MM.1S (cell line): ENCODE measurements at regions not wholly inside any gene's neighbourhood (a gene's known extent, or its start where the extent isn't known, plus 50 kb on each side); places are given as distances from the start of the nearest gene placed in this dataset.

Experiments used
- DNase-seq: peaks from one replicate; pipeline ENCODE4 v3.0.0-alpha.2; 2015
- H2AFZ ChIP-seq: fragments of 300-600 bp; sonication (generic); 2 replicates; pipeline ENCODE4 v1.6.0; 2016; ENCODE audit warnings: antibody characterized with exemption, low read length
- H3F3A ChIP-seq: fragments of 300-600 bp; sonication (generic); 2 replicates; pipeline ENCODE4 v1.6.1; 2016; ENCODE audit warnings: mild to moderate bottlenecking, antibody characterized with exemption, low read length, moderate library complexity, mixed read lengths; ENCODE audit not compliant: insufficient read depth
- H3K27ac ChIP-seq: fragments of 300-600 bp; sonication (generic); 2 replicates; pipeline ENCODE4 v1.5.1; 2016; ENCODE audit warnings: mild to moderate bottlenecking, low read length
- H3K27me3 ChIP-seq: fragments of 300-600 bp; sonication (generic); replicated peaks from 2 replicates; pipeline ENCODE4 v1.6.0; 2016; ENCODE audit warnings: low read length; ENCODE audit not compliant: insufficient read depth
- H3K36me3 ChIP-seq: fragments of 300-600 bp; sonication (generic); replicated peaks from 2 replicates; pipeline ENCODE4 v1.6.1; 2016; ENCODE audit warnings: mild to moderate bottlenecking, low read length, mixed read lengths; ENCODE audit not compliant: insufficient read depth
- H3K4me1 ChIP-seq: fragments of 300-600 bp; sonication (generic); 2 replicates; pipeline ENCODE4 v1.6.1; 2016; ENCODE audit warnings: low read length, mixed read lengths
- H3K4me2 ChIP-seq: fragments of 300-600 bp; sonication (generic); 2 replicates; pipeline ENCODE4 v1.6.0; 2016; ENCODE audit warnings: low read depth, low read length
- H3K4me3 ChIP-seq: fragments of 300-600 bp; sonication (generic); 2 replicates; pipeline ENCODE4 v1.5.1; 2016; ENCODE audit warnings: low read length, mixed read lengths
- H3K79me2 ChIP-seq: fragments of 300-600 bp; sonication (generic); 2 replicates; pipeline ENCODE4 v1.6.1; 2016; ENCODE audit warnings: mixed run types, low read length, mixed read lengths
- H3K9ac ChIP-seq: fragments of 300-600 bp; sonication (generic); 2 replicates; pipeline ENCODE4 v1.6.1; 2016; ENCODE audit warnings: low read length, mixed read lengths
- H3K9me2 ChIP-seq: fragments of 300-600 bp; sonication (generic); replicated peaks from 2 replicates; pipeline ENCODE4 v1.6.1; 2016; ENCODE audit warnings: mild to moderate bottlenecking, low read length, mixed read lengths; ENCODE audit not compliant: insufficient read depth
- H3K9me3 ChIP-seq: fragments of 300-600 bp; sonication (generic); replicated peaks from 2 replicates; pipeline ENCODE4 v1.6.1; 2016; ENCODE audit warnings: mild to moderate bottlenecking, low read length, mixed read lengths; ENCODE audit not compliant: insufficient read depth
- H4K20me1 ChIP-seq: fragments of 300-600 bp; sonication (generic); 2 replicates; pipeline ENCODE4 v1.6.1; 2016; ENCODE audit warnings: mild to moderate bottlenecking, low read length, moderate library complexity, mixed read lengths; ENCODE audit not compliant: insufficient read depth
- CTCF ChIP-seq: fragments of 300-600 bp; sonication (generic); IDR thresholded peaks from 2 replicates; pipeline ENCODE4 v1.5.1; 2016; ENCODE audit warnings: antibody characterized with exemption, low read length, mixed read lengths
- EZH2 ChIP-seq: fragments of 300-600 bp; sonication (generic); optimal IDR thresholded peaks from 2 replicates; pipeline ENCODE3; 2017; ENCODE audit warnings: low read depth, mild to moderate bottlenecking, antibody characterized with exemption, low read length, mixed read lengths
- EZH2phosphoT487 ChIP-seq: fragments of 300-600 bp; sonication (generic); IDR thresholded peaks from 2 replicates; pipeline ENCODE4 v1.6.1; 2018; ENCODE audit warnings: antibody characterized with exemption, low read length

- H2AFZ ChIP-seq = no peak overlapping the region
These were observed 116.1 kb upstream of the ZNF366 start for GRCh38 chr5:72623323-72623722.

GRCh38 chr5:72622170-72622760, 115.1 kb upstream of the ZNF366 start:
- H3K9me3 ChIP-seq = no peaks in the 10 kb centered on the region
- no peaks in the 10 kb centered on the region for H3K4me1 ChIP-seq
- TF ChIP-seq EZH2 (no peak), EZH2phosphoT487 (no peak), CTCF (no peak)
- no peak overlapping the region for H3K9ac ChIP-seq
- H3K27me3 ChIP-seq = no peaks in the 10 kb centered on the region
- no peaks in the 10 kb centered on the region for H4K20me1 ChIP-seq
- no peak overlapping the region for H3K4me2 ChIP-seq
- H3F3A ChIP-seq = no peaks in the 10 kb centered on the region
- H3K9me2 ChIP-seq = no peaks in the 10 kb centered on the region
- H3K27ac ChIP-seq = no peak overlapping the region
- H3K4me3 ChIP-seq = no peak overlapping the region
- DNase-seq = no peak
- H3K79me2 ChIP-seq = no peaks in the 10 kb centered on the region
- H3K36me3 ChIP-seq = no peaks in the 10 kb centered on the region
- H2AFZ ChIP-seq = no peak overlapping the region

More at GRCh38 chr5:72623323-72623722, 116.1 kb upstream of the ZNF366 start:
- Histone ChIP-seq H3K79me2 (no peaks in the 10 kb centered on the region), H3F3A (no peaks in the 10 kb centered on the region), H3K9me3 (no peaks in the 10 kb centered on the region), H3K36me3 (no peaks in the 10 kb centered on the region), H4K20me1 (no peaks in the 10 kb centered on the region), H3K27me3 (no peaks in the 10 kb centered on the region), H3K4me1 (no peaks in the 10 kb centered on the region), H3K27ac (no peak overlapping the region), H3K9ac (no peak overlapping the region), H3K4me2 (no peak overlapping the region), H3K9me2 (no peaks in the 10 kb centered on the region), H3K4me3 (no peak overlapping the region)
- TF ChIP-seq EZH2phosphoT487 (no peak), EZH2 (no peak)
- no peak for DNase-seq

GRCh38 chr5:72621576-72621975, 114.4 kb upstream of the ZNF366 start:
- H4K20me1 ChIP-seq = no peaks in the 10 kb centered on the region
- no peaks in the 10 kb centered on the region for H3K9me3 ChIP-seq
- H3F3A ChIP-seq = no peaks in the 10 kb centered on the region
- H3K4me1 ChIP-seq = no peaks in the 10 kb centered on the region
- H3K27ac ChIP-seq = no peak overlapping the region
- H3K36me3 ChIP-seq = no peaks in the 10 kb centered on the region
- no peaks in the 10 kb centered on the region for H3K9me2 ChIP-seq
- no peak overlapping the region for H3K4me2 ChIP-seq
- no peaks in the 10 kb centered on the region for H3K27me3 ChIP-seq
- no peak overlapping the region for H3K4me3 ChIP-seq
- no peak overlapping the region for H3K9ac ChIP-seq
- no peak for DNase-seq
- H3K79me2 ChIP-seq = no peaks in the 10 kb centered on the region
- H2AFZ ChIP-seq = no peak overlapping the region
- no peak for TF ChIP-seq EZH2phosphoT487

- no peaks in the 10 kb centered on the region for H3K79me2 ChIP-seq
- H3K9ac ChIP-seq = no peak overlapping the region
- DNase-seq = no peak
- H3K27ac ChIP-seq = no peak overlapping the region
- no peaks in the 10 kb centered on the region for H3F3A ChIP-seq
- no peak overlapping the region for H2AFZ ChIP-seq
- no peaks in the 10 kb centered on the region for H3K27me3 ChIP-seq
- no peaks in the 10 kb centered on the region for H3K4me1 ChIP-seq
- no peaks in the 10 kb centered on the region for H3K36me3 ChIP-seq
- H3K4me3 ChIP-seq = no peak overlapping the region
- H4K20me1 ChIP-seq = no peaks in the 10 kb centered on the region
- TF ChIP-seq EZH2 (no peak), CTCF (no peak), EZH2phosphoT487 (no peak)
- H3K9me2 ChIP-seq = no peaks in the 10 kb centered on the region
- no peaks in the 10 kb centered on the region for H3K9me3 ChIP-seq
- H3K4me2 ChIP-seq = no peak overlapping the region
These were observed 112.5 kb upstream of the ZNF366 start for GRCh38 chr5:72619677-72620076.
